Erythroblast (primary cell): ENCODE measurements at regions not wholly inside any gene's neighbourhood (a gene's known extent, or its start where the extent isn't known, plus 50 kb on each side); places are given as distances from the start of the nearest gene placed in this dataset.

Source experiments
- GATA1 ChIP-seq: IDR thresholded peaks from 2 replicates; pipeline ENCODE4 v1.6.1; 2011; ENCODE audit warnings: low read depth, mild to moderate bottlenecking, control low read depth, low read length, moderate library complexity
- POLR2A ChIP-seq: IDR thresholded peaks from 2 replicates; pipeline ENCODE4 v1.6.1; 2011; ENCODE audit warnings: mild to moderate bottlenecking, low read length

DNA sequence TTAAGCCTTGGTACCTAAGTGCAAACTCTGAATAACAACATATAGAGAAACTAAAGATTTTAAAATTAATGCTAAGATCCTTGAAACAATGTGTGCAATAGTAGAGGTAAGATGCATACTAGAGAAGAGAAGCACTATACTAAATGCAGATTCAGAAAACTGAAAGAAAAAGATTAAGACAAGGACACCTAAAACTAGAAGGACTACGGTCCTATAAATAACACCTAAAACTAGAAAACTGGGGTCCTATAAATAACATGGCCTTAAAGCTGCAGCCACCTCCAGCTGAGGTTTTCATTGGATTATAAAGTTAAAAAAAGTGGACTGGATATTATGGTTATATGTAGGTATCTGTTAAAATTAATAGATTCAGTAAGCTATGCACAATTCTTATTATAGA, 320.9 kb downstream of the IPMK start:
- TF ChIP-seq POLR2A (no peak), GATA1 (no peak)
